Stomach (tissue), 8 donors: ENCODE measurements at regions not wholly inside any gene's neighbourhood (a gene's known extent, or its start where the extent isn't known, plus 50 kb on each side); places are given as distances from the start of the nearest gene placed in this dataset.

ENCODE experiments used
- DNase-seq, 2 donors: peaks; one replicate each; pipeline versions ENCODE4 v3.0.0 to v3.0.0-alpha.2; 2013 to 2019
- H3K27ac ChIP-seq, 5 donors: fragments of 200-600 bp in 4 of 5; sonication (generic) in 4 of 5; one replicate each; pipeline ENCODE4 v1.5.1; 2013 to 2019; ENCODE audit warnings: mild to moderate bottlenecking in 1 of 5, moderate library complexity in 1 of 5
- H3K27me3 ChIP-seq, 3 donors: fragments of 200-600 bp; sonication (generic); one replicate each; pipeline ENCODE4 v1.5.1; 2017 to 2019; ENCODE audit warnings: mixed run types in 1 of 3
- H3K36me3 ChIP-seq, 4 donors: fragments of 200-600 bp; sonication (generic); 1 replicate in 3 of 4; 2 replicates in 1 of 4; pipeline ENCODE4 v1.5.1; 2016 to 2019
- H3K4me1 ChIP-seq, 4 donors: fragments of 200-600 bp; sonication (generic); one replicate each; pipeline ENCODE4 v1.5.1; 2016 to 2019
- H3K4me3 ChIP-seq, 4 donors: fragments of 200-600 bp; sonication (generic) in 3 of 4; one replicate each; pipeline ENCODE4 v1.5.1; 2016 to 2019; ENCODE audit warnings: mild to moderate bottlenecking in 1 of 4
- H3K9me3 ChIP-seq, 4 donors: fragments of 200-600 bp; sonication (generic); one replicate each; pipeline ENCODE4 v1.5.1; 2016 to 2019
- EP300 ChIP-seq: sonication (generic); formaldehyde crosslinking; IDR thresholded peaks from one replicate; pipeline ENCODE4 v1.6.1; 2017; ENCODE audit warnings: antibody characterized with exemption
- POLR2A ChIP-seq, 4 donors: fragments of 450-650 bp; IDR thresholded peaks; one replicate each; pipeline ENCODE4 v1.6.1; 2016; ENCODE audit warnings: antibody characterized with exemption in 4 of 4, control low read depth in 2 of 4, mild to moderate bottlenecking in 1 of 4, moderate library complexity in 1 of 4
- POLR2AphosphoS5 ChIP-seq, 3 donors: sonication (generic); formaldehyde crosslinking; IDR thresholded peaks; one replicate each; pipeline ENCODE4 v1.6.1; 2016; ENCODE audit warnings: antibody characterized with exemption in 3 of 3
- WGBS, 5 donors: extraction: QIAGEN DNeasy Blood & Tissue Kit in 3 of 5; methylation state at CpG; one replicate each; pipeline versions ENCODE4 v1.1.5 to v1.1.7; 2013 to 2018; 5-methylcytosine and 5-hydroxymethylcytosine counted together
- intact Hi-C: fragments of 100-400 bp; cut with DNase I; formaldehyde crosslinking; loops from one replicate; pipeline ENCODE4 v1.15.1; 2023; ENCODE audit warnings: low total_unique reads
- TF ChIP-seq, protein P1 (sequence below), 7 experiments: fragments of 450-650 bp in 4 of 7; fragments of 200-600 bp in 3 of 7; sonication (generic) in 3 of 7; IDR thresholded peaks; one replicate each; pipeline ENCODE4 v1.5.1; 2016 to 2019; ENCODE audit warnings: antibody characterized with exemption in 7 of 7, control low read depth in 2 of 7, mild to moderate bottlenecking in 1 of 7
- donor health status: healthy with polysubstance abuse.
- donor health status: Bipolar disorder and iron deficiency.
- donor health status: healthy.

DNA sequence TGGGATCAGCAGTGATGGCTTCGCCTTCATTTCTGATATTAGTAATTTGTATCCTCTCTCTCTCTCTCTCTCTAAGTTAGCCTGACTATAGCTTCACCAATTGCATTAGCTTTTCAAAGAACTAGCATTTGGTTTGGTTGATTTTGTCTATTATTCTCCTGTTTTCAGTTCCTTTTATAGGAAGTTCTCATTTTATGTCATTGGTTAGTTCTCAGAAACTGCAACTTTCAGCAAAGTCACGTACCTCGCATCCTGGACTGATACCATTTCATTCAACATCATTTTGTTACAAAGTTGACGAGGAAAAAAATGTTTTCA is 450.8 kb downstream of the EIPR1 start:
- intact Hi-C loops, result no loop called here
- Histone ChIP-seq H3K27ac (no peak overlapping the region), H3K9me3 (peaks cover 0 to 16% (median 11%) of the 10 kb centered on the region in 4 donors), H3K36me3 (no peaks in the 10 kb centered on the region), H3K27me3 (no peaks in the 10 kb centered on the region), H3K4me1 (no peaks in the 10 kb centered on the region), H3K4me3 (no peak overlapping the region)
- DNase-seq, result no peak
- WGBS, 5 donors, result 62 to 84% (median 68%) methylated on average over 4 of the region's 4 CpGs
- no peak for TF ChIP-seq POLR2A (IDR thresholded peaks at IDR 0.05)
- TF ChIP-seq, protein P1, sequence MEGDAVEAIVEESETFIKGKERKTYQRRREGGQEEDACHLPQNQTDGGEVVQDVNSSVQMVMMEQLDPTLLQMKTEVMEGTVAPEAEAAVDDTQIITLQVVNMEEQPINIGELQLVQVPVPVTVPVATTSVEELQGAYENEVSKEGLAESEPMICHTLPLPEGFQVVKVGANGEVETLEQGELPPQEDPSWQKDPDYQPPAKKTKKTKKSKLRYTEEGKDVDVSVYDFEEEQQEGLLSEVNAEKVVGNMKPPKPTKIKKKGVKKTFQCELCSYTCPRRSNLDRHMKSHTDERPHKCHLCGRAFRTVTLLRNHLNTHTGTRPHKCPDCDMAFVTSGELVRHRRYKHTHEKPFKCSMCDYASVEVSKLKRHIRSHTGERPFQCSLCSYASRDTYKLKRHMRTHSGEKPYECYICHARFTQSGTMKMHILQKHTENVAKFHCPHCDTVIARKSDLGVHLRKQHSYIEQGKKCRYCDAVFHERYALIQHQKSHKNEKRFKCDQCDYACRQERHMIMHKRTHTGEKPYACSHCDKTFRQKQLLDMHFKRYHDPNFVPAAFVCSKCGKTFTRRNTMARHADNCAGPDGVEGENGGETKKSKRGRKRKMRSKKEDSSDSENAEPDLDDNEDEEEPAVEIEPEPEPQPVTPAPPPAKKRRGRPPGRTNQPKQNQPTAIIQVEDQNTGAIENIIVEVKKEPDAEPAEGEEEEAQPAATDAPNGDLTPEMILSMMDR (IDR thresholded peaks at IDR 0.05), result no peak
- no peak for TF ChIP-seq POLR2AphosphoS5 (IDR thresholded peaks at IDR 0.05)
- no peak for TF ChIP-seq EP300

- no peak overlapping the region for H3K27ac ChIP-seq
- no peak overlapping the region for H3K4me3 ChIP-seq
- H3K4me1 ChIP-seq, result no peaks in the 10 kb centered on the region
- no peak for DNase-seq
- H3K27me3 ChIP-seq, result peaks cover 0 to 3% (median 0%) of the 10 kb centered on the region in 3 donors
- no peak for TF ChIP-seq POLR2A (IDR thresholded peaks at IDR 0.05)
- TF ChIP-seq, protein P1 (IDR thresholded peaks at IDR 0.05), result no peak
- TF ChIP-seq POLR2AphosphoS5 (IDR thresholded peaks at IDR 0.05), result no peak
- intact Hi-C loops, result no loop called here
- peaks cover 0 to 16% (median 11%) of the 10 kb centered on the region in 4 donors for H3K9me3 ChIP-seq
- no peaks in the 10 kb centered on the region for H3K36me3 ChIP-seq
- 80 to 85% (median 82%) methylated on average over 3 of the region's 3 CpGs for WGBS, 5 donors
Measured at GRCh38 chr2:2926009-2926857, 451.4 kb downstream of the EIPR1 start.

- H3K27me3 ChIP-seq, result peaks cover 0 to 4% (median 0%) of the 10 kb centered on the region in 3 donors
- intact Hi-C loops, result no loop called here
- DNase-seq, result no peak
- no peaks in the 10 kb centered on the region for H3K36me3 ChIP-seq
- H3K27ac ChIP-seq, result no peak overlapping the region
- no peak overlapping the region for H3K4me3 ChIP-seq
- H3K4me1 ChIP-seq, result no peaks in the 10 kb centered on the region
- TF ChIP-seq, protein P1 (IDR thresholded peaks at IDR 0.05), result no peak
- TF ChIP-seq POLR2AphosphoS5 (IDR thresholded peaks at IDR 0.05), result no peak
- no peak for TF ChIP-seq EP300
- TF ChIP-seq POLR2A (IDR thresholded peaks at IDR 0.05), result no peak
- WGBS, 5 donors, result 67 to 86% (median 84%) methylated on average over 6 of the region's 6 CpGs
- H3K9me3 ChIP-seq, result peaks cover 0 to 4% (median 0%) of the 10 kb centered on the region in 4 donors
Measured at GRCh38 chr2:2922156-2922555, 455.5 kb downstream of the EIPR1 start.

DNA sequence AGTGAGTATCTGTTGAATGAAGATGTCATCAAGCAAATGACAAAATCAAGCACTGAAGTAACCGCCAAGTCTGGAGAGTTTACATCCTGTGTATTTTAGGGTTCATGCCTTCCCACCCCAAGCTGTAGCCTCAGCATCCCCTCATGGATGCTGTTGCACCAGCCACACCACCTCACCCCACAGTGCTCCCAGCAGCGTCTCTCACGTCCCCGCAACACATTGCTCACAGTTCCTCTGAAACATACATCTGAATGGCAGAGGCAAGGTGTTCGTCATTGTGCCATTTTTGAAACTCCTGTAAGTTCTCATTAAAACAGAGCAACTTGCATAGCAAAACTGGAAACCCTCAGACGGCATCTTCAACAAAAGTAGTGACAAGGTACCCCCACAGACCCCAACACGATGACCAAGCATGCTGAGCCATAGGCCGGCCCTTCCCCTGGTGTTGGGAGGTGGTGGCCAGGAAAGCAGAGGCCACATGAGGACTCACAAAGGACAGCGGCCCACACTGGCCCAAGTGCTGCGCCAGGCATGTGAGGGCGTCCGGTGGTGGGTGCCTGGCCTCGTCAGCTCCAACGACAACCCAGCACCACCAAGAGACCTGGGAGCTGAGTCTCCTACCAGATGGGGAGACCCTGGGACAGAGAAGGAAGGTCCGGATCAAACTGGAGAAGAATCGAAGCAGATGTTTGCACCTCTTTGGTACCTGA is 456.5 kb downstream of the EIPR1 start:
- WGBS, 5 donors, result 90 to 93% (median 92%) methylated on average over 15 to 16 of the region's 16 CpGs
- no peak for DNase-seq
- Histone ChIP-seq H3K27ac (no peak overlapping the region), H3K27me3 (peaks cover 0 to 4% (median 0%) of the 10 kb centered on the region in 3 donors), H3K9me3 (peaks cover 0 to 8% (median 5%) of the 10 kb centered on the region in 4 donors), H3K36me3 (no peaks in the 10 kb centered on the region), H3K4me1 (no peaks in the 10 kb centered on the region), H3K4me3 (no peak overlapping the region)
- intact Hi-C loops, result no loop called here
- TF ChIP-seq, protein P1 (IDR thresholded peaks at IDR 0.05), result no peak
- TF ChIP-seq POLR2A (IDR thresholded peaks at IDR 0.05) (no peak), EP300 (no peak), POLR2AphosphoS5 (IDR thresholded peaks at IDR 0.05) (no peak)
